CD4-positive, alpha-beta T cell (primary cell): ENCODE measurements at regions not wholly inside any gene's neighbourhood (a gene's known extent, or its start where the extent isn't known, plus 50 kb on each side); places are given as distances from the start of the nearest gene placed in this dataset.
"Not testable (repeated sequence)": the region's sequence is repeated elsewhere in the genome, so short reads cannot be mapped to it uniquely, and the experiment has no call there.

Source experiments
- ATAC-seq: fragments of 200-7000 bp; cut with Tn5 transposase; one replicate; pipeline ENCODE4 v1.10.0; 2022; ENCODE audit warnings: mild to moderate bottlenecking; ENCODE audit not compliant: poor library complexity
- CTCF ChIA-PET: fragments of 350-600 bp; sonication (Branson Sonifier 250); formaldehyde crosslinking; loops from one replicate; lab custom pipeline; 2021; ENCODE audit warnings: antibody characterized with exemption, inconsistent platforms; lab: Charles Lee
- POLR2A ChIA-PET: fragments of 350-600 bp; sonication (Branson Sonifier 250); formaldehyde crosslinking; loops from one replicate; lab custom pipeline; 2021; ENCODE audit warnings: antibody characterized with exemption, inconsistent platforms; lab: Charles Lee
- DNase-seq, 14 experiments: peaks; one replicate each; pipeline ENCODE4 v3.0.0-alpha.2; 2013 to 2020; ENCODE audit warnings: mixed read lengths in 2 of 14
- H3K27ac ChIP-seq, 2 donors: one replicate each; pipeline versions ENCODE4 v1.5.1 to v1.7.0; 2013; ENCODE audit warnings: low read length in 2 of 2, low read depth in 1 of 2, mild to moderate bottlenecking in 1 of 2
- H3K27me3 ChIP-seq, 2 experiments: 1 replicate in 1 of 2; 2 replicates in 1 of 2; pipeline versions ENCODE4 v1.6.1 to v1.7.0; 2013; ENCODE audit warnings: low read length in 2 of 2, control low read depth in 1 of 2, mild to moderate bottlenecking in 1 of 2, moderate library complexity in 1 of 2; ENCODE audit not compliant: insufficient read depth in 2 of 2, control insufficient read depth in 1 of 2
- H3K36me3 ChIP-seq: one replicate; pipeline ENCODE4 v1.6.1; 2013; ENCODE audit warnings: low read length, control low read depth; ENCODE audit not compliant: insufficient read depth
- H3K4me1 ChIP-seq: one replicate; pipeline ENCODE4 v1.6.1; 2013; ENCODE audit warnings: low read length, control low read depth; ENCODE audit not compliant: insufficient read depth
- H3K4me3 ChIP-seq: one replicate; pipeline ENCODE4 v1.5.1; 2013; ENCODE audit warnings: mild to moderate bottlenecking, low read length, moderate library complexity
- H3K9me3 ChIP-seq, 2 experiments: 1 replicate in 1 of 2; 2 replicates in 1 of 2; pipeline versions ENCODE4 v1.6.1 to v1.7.0; 2013; ENCODE audit warnings: low read length in 2 of 2, mild to moderate bottlenecking in 2 of 2, control low read depth in 1 of 2, moderate library complexity in 1 of 2; ENCODE audit not compliant: control insufficient read depth in 1 of 2, insufficient read depth in 1 of 2
- H3K27ac Mint-ChIP-seq: one replicate; pipeline ENCODE4 v1.8.0; 2020; ENCODE audit warnings: mixed read lengths
- H3K27me3 Mint-ChIP-seq: one replicate; pipeline ENCODE4 v1.8.0; 2021; ENCODE audit warnings: mixed read lengths
- H3K36me3 Mint-ChIP-seq: one replicate; pipeline ENCODE4 v1.8.0; 2021; ENCODE audit warnings: low read depth, mixed read lengths
- H3K4me1 Mint-ChIP-seq: one replicate; pipeline ENCODE4 v1.8.0; 2021; ENCODE audit warnings: low read depth, mixed read lengths
- H3K4me3 Mint-ChIP-seq: one replicate; pipeline ENCODE4 v1.8.0; 2020; ENCODE audit warnings: mild to moderate bottlenecking, mixed read lengths
- H3K9me3 Mint-ChIP-seq: one replicate; pipeline ENCODE4 v1.8.0; 2020; ENCODE audit warnings: mixed read lengths
- intact Hi-C, 2 experiments: fragments of 100-400 bp; cut with DNase I in 1 of 2; cut with micrococcal nuclease in 1 of 2; formaldehyde crosslinking; loops; one replicate each; pipeline versions ENCODE4 v1.15.1 to v1.9.0; 2023 to 2025; cut with DNase I, micrococcal nuclease
- TF ChIP-seq, protein P1 (sequence below): fragments of 200-600 bp; IDR thresholded peaks from one replicate; pipeline ENCODE4 v1.8.0; 2022; ENCODE audit warnings: antibody characterized with exemption, mild to moderate bottlenecking

DNA sequence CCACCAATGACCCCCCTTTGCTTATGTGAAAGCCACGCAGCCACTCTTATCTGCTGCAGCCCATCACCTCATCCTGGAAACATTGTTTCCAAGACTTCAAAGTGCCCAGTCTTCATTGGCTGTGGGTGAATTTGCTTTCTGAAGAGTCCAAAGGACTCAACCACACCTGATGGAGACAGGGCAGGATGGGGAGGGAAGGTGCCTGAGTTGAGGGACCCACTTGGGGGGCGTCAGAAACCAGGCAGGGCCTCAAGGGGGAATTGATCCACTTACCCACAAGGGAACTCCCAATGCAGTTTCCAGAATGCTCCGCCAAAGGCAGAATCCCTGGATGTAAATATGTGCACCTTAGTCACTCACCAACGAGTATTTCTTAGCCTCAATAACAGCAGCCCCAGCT is 147.9 kb upstream of the ATP2B2 start:
- peaks cover 0 to 6% of the 10 kb centered on the region in 2 experiments for H3K9me3 ChIP-seq
- no peak overlapping the region for H3K4me3 ChIP-seq
- Mint-ChIP-seq H3K27me3 (peaks cover 44% of the 10 kb centered on the region), H3K4me1 (no peaks in the 10 kb centered on the region), H3K36me3 (no peaks in the 10 kb centered on the region), H3K4me3 (no peak overlapping the region), H3K27ac (no peak overlapping the region), H3K9me3 (peaks cover 2% of the 10 kb centered on the region)
- intact Hi-C loops: no loop called here
- DNase-seq (no peak), ATAC-seq (no peak)
- ChIA-PET CTCF (no interaction called here), POLR2A (no interaction called here)
- H3K27me3 ChIP-seq: peaks cover 6 to 7% of the 10 kb centered on the region in 2 experiments
- TF ChIP-seq, protein P1, sequence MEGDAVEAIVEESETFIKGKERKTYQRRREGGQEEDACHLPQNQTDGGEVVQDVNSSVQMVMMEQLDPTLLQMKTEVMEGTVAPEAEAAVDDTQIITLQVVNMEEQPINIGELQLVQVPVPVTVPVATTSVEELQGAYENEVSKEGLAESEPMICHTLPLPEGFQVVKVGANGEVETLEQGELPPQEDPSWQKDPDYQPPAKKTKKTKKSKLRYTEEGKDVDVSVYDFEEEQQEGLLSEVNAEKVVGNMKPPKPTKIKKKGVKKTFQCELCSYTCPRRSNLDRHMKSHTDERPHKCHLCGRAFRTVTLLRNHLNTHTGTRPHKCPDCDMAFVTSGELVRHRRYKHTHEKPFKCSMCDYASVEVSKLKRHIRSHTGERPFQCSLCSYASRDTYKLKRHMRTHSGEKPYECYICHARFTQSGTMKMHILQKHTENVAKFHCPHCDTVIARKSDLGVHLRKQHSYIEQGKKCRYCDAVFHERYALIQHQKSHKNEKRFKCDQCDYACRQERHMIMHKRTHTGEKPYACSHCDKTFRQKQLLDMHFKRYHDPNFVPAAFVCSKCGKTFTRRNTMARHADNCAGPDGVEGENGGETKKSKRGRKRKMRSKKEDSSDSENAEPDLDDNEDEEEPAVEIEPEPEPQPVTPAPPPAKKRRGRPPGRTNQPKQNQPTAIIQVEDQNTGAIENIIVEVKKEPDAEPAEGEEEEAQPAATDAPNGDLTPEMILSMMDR: no peak
- H3K27ac ChIP-seq: no peak overlapping the region
- H3K4me1 ChIP-seq: no peaks in the 10 kb centered on the region
- no peaks in the 10 kb centered on the region for H3K36me3 ChIP-seq

DNA sequence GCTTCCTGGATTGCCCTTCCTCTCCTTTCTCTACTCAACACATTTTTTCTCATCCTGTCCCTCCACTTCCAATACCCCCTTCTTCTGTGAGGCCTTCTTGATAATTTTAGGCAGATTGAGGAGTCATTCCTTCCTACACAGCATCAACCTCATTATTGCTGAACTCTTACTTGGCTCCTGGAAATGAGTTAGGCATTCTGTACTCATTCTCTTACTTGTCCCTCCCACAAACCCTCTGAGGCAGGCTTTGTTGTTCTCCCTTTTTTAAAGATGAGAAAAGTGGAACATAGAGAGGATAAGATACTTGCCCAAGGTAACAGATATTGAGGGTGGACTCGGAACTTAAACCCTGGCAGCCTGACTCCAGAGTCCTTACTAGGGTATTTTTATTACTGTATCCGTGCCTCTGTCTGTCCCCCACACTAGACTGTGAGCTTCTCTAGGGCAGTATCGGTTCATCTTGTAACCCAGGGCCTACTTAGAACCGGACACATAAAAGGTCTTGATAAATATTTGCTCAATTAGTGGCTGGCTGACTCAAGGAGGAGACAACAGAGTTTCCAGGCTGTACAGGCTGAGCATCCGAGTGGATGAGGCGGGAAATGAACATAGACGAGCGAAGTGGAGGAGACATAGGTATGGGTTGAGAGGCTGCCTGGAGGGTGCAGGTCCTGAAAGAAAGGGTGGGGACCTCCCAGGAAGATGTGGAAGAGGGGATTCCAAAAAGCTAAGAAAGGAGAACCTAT is 148.7 kb upstream of the ATP2B2 start:
- no peaks in the 10 kb centered on the region for H3K4me1 ChIP-seq
- H3K36me3 ChIP-seq: no peaks in the 10 kb centered on the region
- DNase-seq: no peak
- no peak for ATAC-seq
- no peaks in the 10 kb centered on the region for H3K36me3 Mint-ChIP-seq
- no peaks in the 10 kb centered on the region for H3K4me1 Mint-ChIP-seq
- ChIA-PET POLR2A (no interaction called here), CTCF (no interaction called here)
- TF ChIP-seq, protein P1: no peak
- no peak overlapping the region for H3K4me3 Mint-ChIP-seq
- H3K9me3 ChIP-seq: peaks cover 0 to 6% of the 10 kb centered on the region in 2 experiments
- H3K27me3 Mint-ChIP-seq: peaks cover 47% of the 10 kb centered on the region
- no peak overlapping the region for H3K27ac ChIP-seq
- peaks cover 2% of the 10 kb centered on the region for H3K9me3 Mint-ChIP-seq
- H3K27ac Mint-ChIP-seq: no peak overlapping the region
- intact Hi-C loops: no loop called here
- H3K27me3 ChIP-seq: peaks cover 6 to 7% of the 10 kb centered on the region in 2 experiments
- no peak overlapping the region for H3K4me3 ChIP-seq

DNA sequence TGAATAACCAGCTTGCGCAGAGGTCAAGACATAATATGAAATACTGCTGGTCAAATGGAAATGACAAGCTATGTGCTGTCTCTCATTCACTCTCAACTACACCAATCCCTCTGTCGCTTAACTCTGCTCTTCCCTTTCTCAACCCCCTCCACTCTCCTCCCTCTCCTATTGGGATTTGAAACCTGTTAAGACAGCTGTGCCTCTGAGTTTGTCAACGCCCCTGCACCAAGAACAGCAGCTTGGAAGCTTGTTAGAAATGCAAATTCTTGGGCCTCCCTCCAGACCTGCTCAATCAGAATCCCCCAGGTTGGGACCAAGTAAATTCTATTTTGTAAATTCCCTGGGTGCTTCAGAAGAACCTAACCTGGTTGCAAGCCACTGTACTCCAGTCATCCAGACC is 149.7 kb upstream of the ATP2B2 start:
- TF ChIP-seq, protein P1: no peak
- no peak for DNase-seq
- Histone ChIP-seq H3K36me3 (no peaks in the 10 kb centered on the region), H3K9me3 (peaks cover 0 to 6% of the 10 kb centered on the region in 2 experiments), H3K27ac (no peak overlapping the region), H3K27me3 (peaks cover 6 to 7% of the 10 kb centered on the region in 2 experiments), H3K4me3 (no peak overlapping the region), H3K4me1 (no peaks in the 10 kb centered on the region)
- no peak for ATAC-seq
- Mint-ChIP-seq H3K4me3 (no peak overlapping the region), H3K4me1 (no peaks in the 10 kb centered on the region), H3K27ac (no peak overlapping the region), H3K9me3 (peaks cover 2% of the 10 kb centered on the region), H3K27me3 (peaks cover 47% of the 10 kb centered on the region), H3K36me3 (no peaks in the 10 kb centered on the region)
- ChIA-PET CTCF (no interaction called here), POLR2A (no interaction called here)
- intact Hi-C loops: no loop called here

DNA sequence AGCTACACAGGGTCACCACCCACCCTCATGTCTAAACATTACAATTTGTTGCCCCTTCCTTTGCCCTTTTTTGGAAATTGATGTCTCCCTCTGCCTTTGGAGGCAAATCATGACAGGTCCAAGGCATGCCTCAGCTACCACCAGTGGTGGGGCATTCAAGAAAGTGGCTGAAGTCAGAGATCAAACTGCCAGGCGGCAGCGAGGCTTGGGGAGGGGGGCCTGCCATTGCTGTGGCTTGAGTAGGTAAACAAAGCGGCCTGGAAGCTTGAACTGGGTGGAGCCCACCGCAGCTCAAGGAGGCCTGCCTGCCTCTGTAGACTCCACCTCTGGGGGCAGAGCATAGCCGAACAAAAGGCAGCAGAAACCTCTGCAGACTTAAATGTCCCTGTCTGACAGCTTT is 152.0 kb upstream of the ATP2B2 start:
- H3K27me3 ChIP-seq, H3K4me3 ChIP-seq, H3K4me1 ChIP-seq, intact Hi-C loops, ATAC-seq, H3K27ac Mint-ChIP-seq, POLR2A ChIA-PET, H3K9me3 Mint-ChIP-seq, DNase-seq, H3K36me3 Mint-ChIP-seq, H3K9me3 ChIP-seq, H3K27ac ChIP-seq, H3K4me1 Mint-ChIP-seq, H3K36me3 ChIP-seq, CTCF ChIA-PET, H3K4me3 Mint-ChIP-seq: not testable (repeated sequence)
- peaks cover 47% of the 10 kb centered on the region for H3K27me3 Mint-ChIP-seq
